ENCODE measurements at regions not wholly inside any gene's neighbourhood (a gene's known extent, or its start where the extent isn't known, plus 50 kb on each side); places are given as distances from the start of the nearest gene placed in this dataset.

- DNase-seq (ENCODE audit: low read depth in 3 of 3) = no peak
Measured at GRCh38 chr12:98280152-98280551, 235.2 kb upstream of the TMPO start.

DNA sequence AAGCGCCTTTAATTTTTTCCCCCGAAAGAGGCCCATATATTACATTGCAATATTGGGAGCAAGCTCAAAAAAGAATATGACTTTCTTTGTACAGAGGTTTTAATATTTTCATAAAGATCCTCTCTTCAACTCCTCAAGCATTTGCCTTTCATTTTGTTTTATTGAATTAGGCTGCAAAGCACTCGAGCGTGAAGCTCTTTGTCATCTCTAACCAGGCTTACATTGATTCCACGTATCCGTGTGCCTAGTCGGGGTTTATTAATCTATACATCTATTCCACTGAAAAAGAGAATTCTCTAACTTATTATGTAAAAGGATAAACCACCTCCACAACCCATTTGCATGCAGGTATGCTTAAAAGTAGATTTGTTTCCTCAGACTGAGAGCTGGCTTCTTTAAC, 234.8 kb upstream of the TMPO start:
- no peak for DNase-seq (ENCODE audit: low read depth in 3 of 3)

GRCh38 chr12:98291828-98292227, 223.6 kb upstream of the TMPO start:
- DNase-seq (ENCODE audit: low read depth in 3 of 3) = no peak

- no peak for DNase-seq (ENCODE audit: low read depth in 3 of 3)
Measured at GRCh38 chr12:98294051-98294805, 221.2 kb upstream of the TMPO start.

DNA sequence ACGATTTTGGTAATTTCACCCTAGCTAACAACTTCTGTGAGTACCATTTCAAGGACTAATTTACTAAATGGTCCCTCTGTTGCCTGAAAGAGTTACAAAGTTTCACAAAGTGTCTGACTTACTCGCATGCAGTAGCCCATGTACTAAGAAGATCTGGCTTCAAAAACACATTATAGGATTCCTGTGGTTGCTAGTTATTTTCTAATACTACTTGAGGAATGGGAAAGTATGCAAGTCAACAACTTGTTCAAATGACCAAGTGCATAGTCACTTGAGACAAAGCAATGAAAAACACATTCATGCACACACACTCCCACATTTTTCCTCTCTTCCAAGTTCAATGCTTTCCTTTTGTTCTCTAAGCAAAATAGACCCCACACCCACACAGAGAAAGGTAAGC, 219.7 kb upstream of the TMPO start:
- no peak for DNase-seq (ENCODE audit: low read depth in 3 of 3)

DNA sequence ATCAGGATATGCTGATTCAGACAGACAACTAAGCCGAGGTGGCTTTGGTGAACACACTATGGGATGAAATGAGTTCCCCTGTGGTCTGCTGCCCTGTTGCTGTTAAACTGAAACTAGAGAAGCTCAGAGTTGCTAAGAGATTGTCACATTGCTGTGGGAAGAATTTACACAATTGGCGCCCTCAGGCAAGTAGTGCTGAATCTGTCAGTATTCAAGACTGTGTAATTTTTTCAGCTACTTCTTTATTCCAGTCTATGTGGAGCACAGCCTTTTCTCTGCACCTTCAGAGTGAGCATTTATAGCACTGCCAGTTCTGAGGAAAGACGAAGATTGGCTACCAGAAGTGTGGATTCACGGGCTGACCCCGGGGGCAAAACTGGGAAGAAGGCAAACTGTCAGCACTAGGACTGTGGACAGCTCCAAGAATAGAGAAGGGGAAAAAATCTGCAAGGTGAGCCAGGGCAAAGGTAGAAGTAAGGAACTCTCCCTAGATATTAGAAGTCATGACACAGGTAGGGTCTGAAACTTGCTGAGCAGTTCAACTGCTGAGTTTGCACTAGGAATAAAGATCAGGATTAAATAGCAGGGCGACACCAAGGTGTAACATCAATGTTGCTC, 218.8 kb upstream of the TMPO start:
- no peak for DNase-seq (ENCODE audit: low read depth in 3 of 3)

GRCh38 chr12:98297538-98297937, 217.9 kb upstream of the TMPO start:
- DNase-seq (ENCODE audit: low read depth in 3 of 3) = no peak

DNA sequence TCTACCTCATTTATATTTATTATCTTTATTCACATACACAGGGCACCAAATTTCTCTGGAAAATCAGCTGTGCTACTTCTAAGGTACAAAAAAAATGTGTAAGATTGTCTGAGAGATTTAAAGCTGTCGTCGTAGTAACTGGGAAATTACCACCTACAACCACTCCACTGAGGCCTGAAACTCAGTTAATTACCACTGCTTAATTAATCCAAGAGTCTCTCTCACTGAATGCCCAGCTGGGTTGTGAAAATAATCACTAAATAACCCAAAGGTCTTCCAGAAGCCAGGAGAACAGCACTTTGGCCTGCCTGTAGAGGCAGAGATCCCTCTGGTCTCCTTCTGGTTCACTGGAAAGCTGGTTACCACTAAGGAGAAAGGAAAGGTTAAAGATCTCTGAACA, 207.2 kb upstream of the TMPO start:
- DNase-seq (ENCODE audit: low read depth in 3 of 3) = no peak

GRCh38 chr12:98317939-98318899, 197.2 kb upstream of the TMPO start:
- DNase-seq (ENCODE audit: low read depth in 3 of 3) = no peak

DNA sequence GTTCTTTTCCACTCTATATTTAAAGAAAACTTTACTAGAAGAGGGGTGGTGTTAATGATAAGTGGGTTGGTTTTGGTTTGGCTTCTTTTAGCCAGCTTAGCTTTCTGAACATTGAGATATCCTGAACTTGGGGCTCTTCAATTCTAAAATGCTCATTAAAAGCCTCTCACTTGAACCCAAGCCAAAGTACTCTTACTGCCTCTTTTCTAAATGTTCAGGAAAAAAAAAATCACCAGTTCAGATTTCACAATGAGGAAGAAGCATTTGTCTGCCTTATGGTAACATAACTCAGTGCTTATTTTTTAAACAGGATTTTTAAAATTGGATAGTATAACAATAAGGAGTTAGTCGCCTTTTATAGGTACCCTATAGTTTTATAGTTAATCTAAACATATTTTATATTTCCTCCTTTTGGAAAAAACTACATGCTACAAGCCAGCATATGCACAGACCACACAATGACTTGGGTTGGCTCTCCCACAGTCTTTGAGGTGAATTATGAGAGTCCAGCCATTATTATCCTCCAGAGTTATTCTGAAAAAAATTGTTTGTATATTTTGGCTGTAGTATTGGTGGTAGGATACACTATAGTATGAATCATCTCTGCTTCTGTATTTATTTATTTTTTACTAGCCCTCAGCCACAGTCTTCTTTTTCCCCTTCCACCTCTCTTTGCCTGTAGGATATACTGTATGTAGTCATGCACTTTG, 195.5 kb upstream of the TMPO start:
- no peak for DNase-seq (ENCODE audit: low read depth in 3 of 3)

GRCh38 chr12:98325003-98325402, 190.4 kb upstream of the TMPO start:
- no peak for DNase-seq (ENCODE audit: low read depth in 3 of 3)

DNA sequence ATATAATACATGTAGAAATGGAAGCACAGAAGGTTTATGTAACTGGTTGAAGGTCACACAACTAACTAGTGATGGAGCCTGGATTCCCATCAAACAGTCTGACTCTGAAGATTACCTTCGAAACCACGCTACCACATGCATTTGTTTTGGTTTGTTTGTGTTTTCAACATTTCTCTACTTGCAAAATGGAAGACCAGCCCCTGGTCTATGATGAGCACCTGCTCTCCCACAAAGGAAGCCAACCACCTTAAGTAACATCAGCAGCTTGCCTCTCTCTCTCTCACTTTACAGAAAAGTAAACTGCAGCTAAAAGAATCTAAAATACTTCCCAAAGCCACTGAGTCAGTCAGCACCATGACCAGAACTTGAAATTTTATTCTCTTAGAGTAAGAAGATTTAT, 186.9 kb upstream of the TMPO start:
- DNase-seq (ENCODE audit: low read depth in 3 of 3) = no peak

DNA sequence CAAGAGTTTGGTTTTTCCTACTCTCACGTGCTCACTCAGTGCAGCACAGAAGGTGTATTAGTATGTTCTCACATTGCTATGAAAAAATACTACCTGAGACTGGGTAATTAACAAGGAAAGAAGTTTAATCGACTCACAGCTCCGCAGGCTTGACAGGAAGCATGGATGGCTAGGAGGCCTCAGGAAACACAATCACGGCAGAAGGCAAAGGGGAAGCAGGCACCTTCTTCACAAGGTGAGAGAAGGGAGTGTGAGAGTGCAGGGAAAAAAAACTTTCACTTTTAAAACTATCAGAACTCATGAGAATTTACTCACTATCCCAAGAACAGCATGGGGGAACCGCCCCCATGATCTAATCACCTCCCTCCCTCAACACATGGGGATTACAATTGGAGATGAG, 185.8 kb upstream of the TMPO start:
- DNase-seq (ENCODE audit: low read depth in 3 of 3) = no peak

DNA sequence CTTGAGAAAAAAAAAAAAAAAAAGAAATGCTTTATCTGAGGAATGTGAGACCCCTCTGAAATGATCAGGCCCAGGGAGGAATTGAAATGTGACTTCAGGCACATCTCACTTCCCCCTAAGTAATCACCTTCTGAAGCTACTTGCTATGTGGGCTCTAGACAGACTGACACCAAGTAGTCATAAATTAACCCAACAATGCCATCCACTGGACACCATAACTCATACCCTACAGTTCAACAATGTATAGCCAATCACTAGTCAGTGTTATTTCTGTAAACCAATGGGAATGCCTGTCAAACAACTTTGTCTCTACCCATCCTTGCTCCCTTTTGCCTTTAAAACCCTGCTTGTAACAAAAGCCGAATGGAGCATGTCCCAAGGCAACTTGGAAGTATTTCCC, 182.7 kb upstream of the TMPO start:
- DNase-seq (ENCODE audit: low read depth in 3 of 3) = no peak

- DNase-seq (ENCODE audit: low read depth in 3 of 3) = no peak
Measured at GRCh38 chr12:98334768-98335167, 180.6 kb upstream of the TMPO start.

GRCh38 chr12:98341026-98341425, 174.4 kb upstream of the TMPO start:
- DNase-seq (ENCODE audit: low read depth in 3 of 3) = no peak

GRCh38 chr12:98341732-98342131, 173.7 kb upstream of the TMPO start:
- no peak for DNase-seq (ENCODE audit: low read depth in 3 of 3)

DNA sequence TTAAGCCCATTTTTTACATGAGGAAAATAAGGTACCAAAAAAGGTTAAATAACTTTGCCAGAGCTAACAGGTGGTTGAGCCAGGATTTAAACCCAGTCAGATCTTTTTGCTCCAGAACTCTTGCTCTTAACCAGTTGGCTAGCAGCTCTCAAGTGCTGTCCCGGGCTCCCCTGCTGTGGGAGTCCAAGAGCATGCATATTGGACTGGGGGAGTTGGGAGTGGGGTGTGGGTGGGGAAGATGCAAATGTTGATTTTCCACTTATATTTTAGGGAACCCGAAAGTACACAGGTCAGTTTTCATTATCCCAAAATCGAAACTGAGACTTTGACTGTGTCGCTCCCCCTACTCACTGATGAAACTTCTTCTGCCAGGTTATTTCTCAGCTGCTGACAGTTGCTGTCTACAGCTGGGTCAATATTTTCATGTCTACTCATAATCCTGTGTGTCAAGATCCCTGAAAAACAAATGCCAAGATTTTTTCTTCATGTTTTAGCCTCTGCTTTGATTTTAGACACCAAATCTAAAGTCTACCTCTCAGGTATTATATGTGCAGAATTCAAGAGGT, 172.3 kb upstream of the TMPO start:
- no peak for DNase-seq (ENCODE audit: low read depth in 3 of 3)

GRCh38 chr12:98344046-98344930, 171.1 kb upstream of the TMPO start:
- DNase-seq (ENCODE audit: low read depth in 3 of 3) = no peak

DNA sequence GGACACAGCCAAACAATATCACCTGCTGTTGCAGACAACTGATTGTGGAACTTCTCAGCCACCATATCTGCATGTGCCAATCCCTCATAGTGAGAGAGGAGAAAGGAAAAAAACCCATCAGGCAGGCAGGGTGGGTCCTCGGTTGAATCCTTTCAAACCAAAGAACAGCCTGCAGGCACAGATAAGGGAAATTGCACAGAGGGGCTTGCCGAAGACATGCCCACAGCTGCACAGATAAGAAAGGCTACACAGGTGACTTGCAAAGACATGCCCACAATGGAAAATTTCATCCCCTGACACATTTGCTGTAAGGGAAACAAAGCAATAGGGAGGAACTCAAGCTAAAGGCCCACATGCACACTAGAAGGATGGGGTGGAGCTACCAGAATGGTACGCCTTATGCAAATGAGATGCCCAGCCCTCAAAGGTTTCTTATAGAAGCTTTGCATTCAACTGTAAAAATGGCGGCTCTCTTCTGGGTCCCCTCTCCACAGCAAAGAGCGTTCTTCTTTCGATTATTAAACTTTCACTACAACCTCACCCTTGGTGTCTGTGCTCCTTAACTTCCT, 170.0 kb upstream of the TMPO start:
- no peak for DNase-seq (ENCODE audit: low read depth in 3 of 3)
